H9 (cell line): ENCODE measurements at regions not wholly inside any gene's neighbourhood (a gene's known extent, or its start where the extent isn't known, plus 50 kb on each side); places are given as distances from the start of the nearest gene placed in this dataset.
A peak's percentile ranks its signal among the peaks of the same experiment; 100 is the strongest.

Experiments
- DNase-seq: peaks from one replicate; pipeline ENCODE4 v3.0.0-alpha.2; 2017
- H2AFZ ChIP-seq: one replicate; pipeline ENCODE4 v1.6.1; 2013; ENCODE audit warnings: mild to moderate bottlenecking, low read length, control low read depth, moderate library complexity
- H2AK5ac ChIP-seq: 2 replicates; pipeline ENCODE4 v1.6.1; 2013; ENCODE audit warnings: low read length, control low read depth, mixed read lengths; ENCODE audit not compliant: insufficient read length
- H2BK120ac ChIP-seq: one replicate; pipeline ENCODE4 v1.6.1; 2013; ENCODE audit warnings: low read depth, mild to moderate bottlenecking, low read length, control low read depth, inconsistent platforms; ENCODE audit not compliant: poor library complexity, severe bottlenecking
- H2BK12ac ChIP-seq: 2 replicates; pipeline ENCODE4 v1.6.1; 2013; ENCODE audit warnings: low read length, control low read depth, mixed read lengths, low read depth; ENCODE audit not compliant: insufficient read length
- H2BK15ac ChIP-seq: 2 replicates; pipeline ENCODE4 v1.6.1; 2013; ENCODE audit warnings: low read depth, low read length, control low read depth
- H2BK20ac ChIP-seq: one replicate; pipeline ENCODE4 v1.6.1; 2013; ENCODE audit warnings: low read depth, mild to moderate bottlenecking, low read length, control low read depth, inconsistent platforms; ENCODE audit not compliant: poor library complexity, severe bottlenecking
- H2BK5ac ChIP-seq: 2 replicates; pipeline ENCODE4 v1.6.1; 2013; ENCODE audit warnings: low read length, control low read depth, mixed read lengths; ENCODE audit not compliant: insufficient read length
- H3K14ac ChIP-seq: 2 replicates; pipeline ENCODE4 v1.6.1; 2013; ENCODE audit warnings: low read length, control low read depth; ENCODE audit not compliant: insufficient read depth
- H3K18ac ChIP-seq: 2 replicates; pipeline ENCODE4 v1.6.1; 2013; ENCODE audit warnings: low read depth, mild to moderate bottlenecking, mixed read lengths, low read length, control low read depth; ENCODE audit not compliant: insufficient read length
- H3K23ac ChIP-seq: 2 replicates; pipeline ENCODE4 v1.6.1; 2013; ENCODE audit warnings: low read length, control low read depth, mixed read lengths, low read depth; ENCODE audit not compliant: insufficient read length
- H3K23me2 ChIP-seq: 2 replicates; pipeline ENCODE4 v1.6.1; 2013; ENCODE audit warnings: low read depth, mild to moderate bottlenecking, mixed read lengths, low read length, control low read depth; ENCODE audit not compliant: insufficient read length, poor library complexity, severe bottlenecking
- H3K27ac ChIP-seq: 2 replicates; pipeline ENCODE4 v1.5.1; 2013; ENCODE audit warnings: low read length, control low read depth, mixed read lengths, low read depth; ENCODE audit not compliant: insufficient read length
- H3K27me3 ChIP-seq: 2 replicates; pipeline ENCODE4 v1.6.1; 2013; ENCODE audit warnings: low read length, control low read depth, inconsistent platforms; ENCODE audit not compliant: insufficient read depth
- H3K4ac ChIP-seq: 2 replicates; pipeline ENCODE4 v1.6.1; 2013; ENCODE audit warnings: low read depth, mild to moderate bottlenecking, control low read depth, inconsistent platforms, low read length, moderate library complexity
- H3K4me1 ChIP-seq: 2 replicates; pipeline ENCODE4 v1.6.1; 2013; ENCODE audit warnings: low read length, control low read depth, inconsistent platforms; ENCODE audit not compliant: insufficient read depth
- H3K4me2 ChIP-seq: 2 replicates; pipeline ENCODE4 v1.6.1; 2013; ENCODE audit warnings: low read length, control low read depth, mixed read lengths; ENCODE audit not compliant: insufficient read length, insufficient read depth
- H3K56ac ChIP-seq: 2 replicates; pipeline ENCODE4 v1.6.1; 2013; ENCODE audit warnings: low read depth, mild to moderate bottlenecking, mixed read lengths, low read length, control low read depth; ENCODE audit not compliant: insufficient read length
- H3K79me1 ChIP-seq: 2 replicates; pipeline ENCODE4 v1.6.1; 2013; ENCODE audit warnings: low read depth, mild to moderate bottlenecking, moderate library complexity, low read length, control low read depth, inconsistent platforms; ENCODE audit not compliant: insufficient read depth, poor library complexity, severe bottlenecking
- H3K79me2 ChIP-seq: 2 replicates; pipeline ENCODE4 v1.6.1; 2013; ENCODE audit warnings: low read length, control low read depth, inconsistent platforms; ENCODE audit not compliant: insufficient read depth
- H3K9ac ChIP-seq: 2 replicates; pipeline ENCODE4 v1.6.1; 2013; ENCODE audit warnings: low read length, control low read depth, mixed read lengths; ENCODE audit not compliant: insufficient read length; ENCODE audit errors: extremely low read depth
- H3K9me3 ChIP-seq: one replicate; pipeline ENCODE4 v1.6.1; 2013; ENCODE audit warnings: low read depth, low read length, inconsistent platforms; ENCODE audit not compliant: control insufficient read depth
- H3T11ph ChIP-seq: one replicate; pipeline ENCODE4 v1.6.1; 2013; ENCODE audit warnings: mild to moderate bottlenecking, low read length, control low read depth, inconsistent platforms
- H4K20me1 ChIP-seq: one replicate; pipeline ENCODE4 v1.6.1; 2013; ENCODE audit not compliant: control insufficient read depth, insufficient read length, insufficient read depth
- H4K5ac ChIP-seq: 2 replicates; pipeline ENCODE4 v1.6.1; 2013; ENCODE audit warnings: low read depth, mild to moderate bottlenecking, mixed read lengths, low read length, control low read depth; ENCODE audit not compliant: insufficient read length
- H4K8ac ChIP-seq: replicated peaks from 2 replicates; pipeline ENCODE4 v1.6.1; 2013; ENCODE audit warnings: low read length, control low read depth, mixed read lengths, low read depth; ENCODE audit not compliant: insufficient read length
- H4K91ac ChIP-seq: 2 replicates; pipeline ENCODE4 v1.6.1; 2013; ENCODE audit warnings: low read depth, mild to moderate bottlenecking, moderate library complexity, mixed read lengths, low read length, control low read depth; ENCODE audit not compliant: insufficient read length
- H3K27ac Mint-ChIP-seq, 3 experiments: 2 replicates in 2 of 3; 3 replicates in 1 of 3; pipeline ENCODE4 v1.8.0; 2020 to 2021; ENCODE audit warnings: mixed read lengths in 3 of 3, mild to moderate bottlenecking in 1 of 3, moderate library complexity in 1 of 3
- H3K27me3 Mint-ChIP-seq: 2 replicates; pipeline ENCODE4 v1.8.0; 2021; ENCODE audit warnings: low read depth, mild to moderate bottlenecking, moderate library complexity, mixed read lengths
- H3K36me3 Mint-ChIP-seq, 3 experiments: 2 replicates in 2 of 3; 3 replicates in 1 of 3; pipeline ENCODE4 v1.8.0; 2020 to 2021; ENCODE audit warnings: low read depth in 3 of 3, mixed read lengths in 3 of 3; ENCODE audit not compliant: insufficient read depth in 1 of 3
- H3K4me1 Mint-ChIP-seq, 2 experiments: 2 replicates each; pipeline ENCODE4 v1.8.0; 2020; ENCODE audit warnings: mixed read lengths in 2 of 2
- H3K4me3 Mint-ChIP-seq, 2 experiments: 2 replicates in 1 of 2; 3 replicates in 1 of 2; pipeline ENCODE4 v1.8.0; 2020 to 2021; ENCODE audit warnings: mild to moderate bottlenecking in 2 of 2, mixed read lengths in 2 of 2, moderate library complexity in 1 of 2
- H3K9me3 Mint-ChIP-seq, 2 experiments: 2 replicates in 1 of 2; 3 replicates in 1 of 2; pipeline ENCODE4 v1.8.0; 2020; ENCODE audit warnings: mild to moderate bottlenecking in 2 of 2, mixed read lengths in 2 of 2, moderate library complexity in 1 of 2
- CTCF ChIP-seq: fragments of 200-600 bp; sonication (generic); conservative IDR thresholded peaks from 3 replicates; pipeline ENCODE4 v1.8.0; 2021; ENCODE audit warnings: antibody characterized with exemption, mild to moderate bottlenecking
- WGBS: extraction: QIAGEN DNeasy Blood & Tissue Kit; methylation state at CpG from one replicate; pipeline ENCODE4 v1.1.7; 2013; ENCODE audit warnings: missing lambda C conversion rate, low lambda C conversion rate, mixed read lengths; ENCODE audit not compliant: insufficient read length; ENCODE audit errors: extremely low coverage; 5-methylcytosine and 5-hydroxymethylcytosine counted together

- H3K4me3 Mint-ChIP-seq: no peak overlapping the region
- H3K27me3 Mint-ChIP-seq: no peaks in the 10 kb centered on the region
- DNase-seq: no peak
- H3K36me3 Mint-ChIP-seq: peaks cover 2 to 13% (median 2%) of the 10 kb centered on the region in 3 experiments; a peak in 5 of 7 replicates
- H2BK20ac ChIP-seq: no peak overlapping the region
- H3K23me2 ChIP-seq: no peaks in the 10 kb centered on the region
- H3K27me3 ChIP-seq: no peaks in the 10 kb centered on the region
- H4K5ac ChIP-seq: no peak overlapping the region
- peaks cover 19 to 20% of the 10 kb centered on the region in 2 experiments for H3K9me3 Mint-ChIP-seq
- H3T11ph ChIP-seq: no peak overlapping the region
- H2BK5ac ChIP-seq: no peak overlapping the region
- H4K8ac ChIP-seq: no peak overlapping the region
- no peaks in the 10 kb centered on the region for H4K20me1 ChIP-seq
- H3K4me1 Mint-ChIP-seq: peaks cover 3 to 8% of the 10 kb centered on the region in 2 experiments; a peak in 3 of 4 replicates
- no peaks in the 10 kb centered on the region for H3K79me1 ChIP-seq
- no peak overlapping the region for H4K91ac ChIP-seq
- H2AK5ac ChIP-seq: no peak overlapping the region
- H3K23ac ChIP-seq: no peak overlapping the region
- H3K9ac ChIP-seq: no peak overlapping the region
- no peak overlapping the region for H3K4ac ChIP-seq
- WGBS: no CpG with 5 or more reads among the region's 5 CpGs
- peak overlapping the region in 1 of 3 experiments; percentile 31; a peak in 1 of 7 replicates for H3K27ac Mint-ChIP-seq
- H2BK120ac ChIP-seq: no peak overlapping the region
- no peaks in the 10 kb centered on the region for H3K79me2 ChIP-seq
- H3K4me2 ChIP-seq: no peak overlapping the region
- no peak overlapping the region for H3K18ac ChIP-seq
- TF ChIP-seq CTCF: no peak
- H2BK15ac ChIP-seq: no peak overlapping the region
- no peak overlapping the region for H3K56ac ChIP-seq
- no peak overlapping the region for H3K14ac ChIP-seq
- no peak overlapping the region for H2BK12ac ChIP-seq
- H3K27ac ChIP-seq: no peak overlapping the region
- H3K4me1 ChIP-seq: no peaks in the 10 kb centered on the region
- no peaks in the 10 kb centered on the region for H3K9me3 ChIP-seq
- H2AFZ ChIP-seq: no peak overlapping the region
Measured at GRCh38 chr6:110538416-110539160, 62.2 kb upstream of the SLC22A16 start.
